Neural cell (in vitro differentiated cells): ENCODE measurements at regions not wholly inside any gene's neighbourhood (a gene's known extent, or its start where the extent isn't known, plus 50 kb on each side); places are given as distances from the start of the nearest gene placed in this dataset.

Experiments
- CTCF ChIP-seq: fragments of 450-650 bp; IDR thresholded peaks from 2 replicates; pipeline ENCODE4 v1.5.1; 2014; ENCODE audit warnings: antibody characterized with exemption, mild to moderate bottlenecking, moderate library complexity; ENCODE audit not compliant: poor library complexity, severe bottlenecking
- EP300 ChIP-seq: fragments of 450-650 bp; conservative IDR thresholded peaks from 2 replicates; pipeline ENCODE4 v1.6.1; 2014; ENCODE audit warnings: antibody characterized with exemption, mild to moderate bottlenecking, moderate library complexity; ENCODE audit not compliant: poor library complexity, severe bottlenecking
- EZH2 ChIP-seq: fragments of 200-600, 300-800 bp; shearing (Covaris generic), sonication (generic); IDR thresholded peaks from 2 replicates; pipeline ENCODE4 v1.6.1; 2014; ENCODE audit warnings: antibody characterized with exemption, low read length, borderline replicate concordance, mild to moderate bottlenecking; ENCODE audit not compliant: insufficient read depth, poor library complexity, severe bottlenecking
- POLR2AphosphoS5 ChIP-seq: IDR thresholded peaks from 2 replicates; pipeline ENCODE4 v1.6.1; 2012
- RAD21 ChIP-seq: fragments of 450-650 bp; conservative IDR thresholded peaks from 2 replicates; pipeline ENCODE4 v1.6.1; 2014; ENCODE audit warnings: antibody characterized with exemption, mild to moderate bottlenecking, moderate library complexity
- REST ChIP-seq: IDR thresholded peaks from 2 replicates; pipeline ENCODE4 v1.6.1; 2012; ENCODE audit warnings: borderline replicate concordance
- SMC3 ChIP-seq: fragments of 450-650 bp; conservative IDR thresholded peaks from 2 replicates; pipeline ENCODE4 v1.6.1; 2014; ENCODE audit warnings: antibody characterized with exemption, mild to moderate bottlenecking, moderate library complexity; ENCODE audit not compliant: poor library complexity

DNA sequence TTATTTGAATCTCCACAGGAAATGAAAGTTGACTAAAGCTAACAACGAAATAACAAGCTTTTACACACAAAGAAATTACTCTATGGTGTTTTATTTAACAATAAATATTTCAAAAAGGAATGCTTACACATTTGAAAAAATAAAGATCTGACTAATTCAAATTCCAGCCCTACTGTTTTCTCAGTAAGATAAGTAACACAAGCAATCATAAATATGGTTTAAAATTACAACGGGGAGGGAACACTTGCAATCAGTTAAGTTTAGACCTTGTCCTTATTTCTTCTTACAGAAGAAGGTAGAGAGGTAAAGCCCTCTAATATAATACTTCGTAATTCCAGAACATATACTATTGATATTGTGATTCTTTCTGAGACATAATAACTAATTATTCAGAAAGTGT, 158.5 kb downstream of the DHX15 start:
- TF ChIP-seq POLR2AphosphoS5, result no peak
- no peak for TF ChIP-seq CTCF
- no peak for TF ChIP-seq EZH2
- TF ChIP-seq RAD21, result no peak
- no peak for TF ChIP-seq EP300
- TF ChIP-seq SMC3, result no peak
- TF ChIP-seq REST, result no peak
